ENCODE measurements at regions not wholly inside any gene's neighbourhood (a gene's known extent, or its start where the extent isn't known, plus 50 kb on each side); places are given as distances from the start of the nearest gene placed in this dataset.

- TF ChIP-seq POLR2A (IDR thresholded peaks at IDR 0.05) (no peak), CTCF (IDR thresholded peaks at IDR 0.05) (no peak), EP300 (IDR thresholded peaks at IDR 0.05) (no peak)
These were observed 133.3 kb upstream of the ZIC3 start for GRCh38 chrX:137432609-137433008.

Data from ovary (tissue), 3 donors.